ENCODE measurements at regions not wholly inside any gene's neighbourhood (a gene's known extent, or its start where the extent isn't known, plus 50 kb on each side); places are given as distances from the start of the nearest gene placed in this dataset.

DNA sequence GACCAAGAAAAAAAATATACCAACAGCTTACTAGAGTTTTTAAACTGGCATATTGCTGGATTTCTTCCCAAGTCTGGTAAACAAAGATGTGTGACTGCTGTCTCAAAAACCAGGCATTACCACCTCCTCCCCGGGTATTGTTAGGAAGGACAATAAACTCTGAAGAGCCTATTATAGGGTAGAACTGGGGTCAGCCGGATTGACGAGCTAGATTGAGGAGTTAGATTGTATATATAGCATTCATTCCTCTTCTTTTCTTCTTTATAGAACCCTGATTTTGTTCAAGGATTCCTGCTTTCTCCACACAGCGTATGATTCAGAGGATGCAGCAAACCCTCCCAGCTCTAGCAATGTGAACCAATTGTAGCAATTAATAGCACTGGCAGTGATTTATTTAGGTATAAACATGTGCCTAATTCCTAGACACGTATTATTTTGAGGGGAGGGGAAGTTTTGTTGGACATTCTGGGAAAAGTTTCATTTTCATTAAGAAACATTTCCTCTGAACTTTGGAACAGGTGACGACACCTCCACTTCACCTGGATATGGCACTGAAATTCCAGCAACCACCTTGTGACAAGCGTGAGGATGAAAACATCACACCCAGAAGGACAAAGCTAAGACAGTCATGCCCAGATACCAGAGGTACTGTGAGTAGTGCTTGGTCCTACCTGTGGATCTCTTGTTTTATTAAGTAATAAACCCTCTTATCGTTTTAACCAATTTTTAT, 679.4 kb upstream of the KIRREL3 start:
- no peaks in the 10 kb centered on the region for H3K36me3 Mint-ChIP-seq (ENCODE audit: low read depth)
- H3K27ac Mint-ChIP-seq (ENCODE audit: unreplicated experiment): no peak overlapping the region
- peaks cover 12% of the 10 kb centered on the region for H3K27me3 Mint-ChIP-seq (ENCODE audit: low read depth)
- no peak for DNase-seq (ENCODE audit: low spot score)
- no peak overlapping the region for H3K4me3 Mint-ChIP-seq (ENCODE audit: unreplicated experiment)
- TF ChIP-seq, protein P1, sequence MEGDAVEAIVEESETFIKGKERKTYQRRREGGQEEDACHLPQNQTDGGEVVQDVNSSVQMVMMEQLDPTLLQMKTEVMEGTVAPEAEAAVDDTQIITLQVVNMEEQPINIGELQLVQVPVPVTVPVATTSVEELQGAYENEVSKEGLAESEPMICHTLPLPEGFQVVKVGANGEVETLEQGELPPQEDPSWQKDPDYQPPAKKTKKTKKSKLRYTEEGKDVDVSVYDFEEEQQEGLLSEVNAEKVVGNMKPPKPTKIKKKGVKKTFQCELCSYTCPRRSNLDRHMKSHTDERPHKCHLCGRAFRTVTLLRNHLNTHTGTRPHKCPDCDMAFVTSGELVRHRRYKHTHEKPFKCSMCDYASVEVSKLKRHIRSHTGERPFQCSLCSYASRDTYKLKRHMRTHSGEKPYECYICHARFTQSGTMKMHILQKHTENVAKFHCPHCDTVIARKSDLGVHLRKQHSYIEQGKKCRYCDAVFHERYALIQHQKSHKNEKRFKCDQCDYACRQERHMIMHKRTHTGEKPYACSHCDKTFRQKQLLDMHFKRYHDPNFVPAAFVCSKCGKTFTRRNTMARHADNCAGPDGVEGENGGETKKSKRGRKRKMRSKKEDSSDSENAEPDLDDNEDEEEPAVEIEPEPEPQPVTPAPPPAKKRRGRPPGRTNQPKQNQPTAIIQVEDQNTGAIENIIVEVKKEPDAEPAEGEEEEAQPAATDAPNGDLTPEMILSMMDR (IDR thresholded peaks at IDR 0.05): no peak
- no peaks in the 10 kb centered on the region for H3K4me1 Mint-ChIP-seq (ENCODE audit: low read depth)
- no peaks in the 10 kb centered on the region for H3K9me3 Mint-ChIP-seq (ENCODE audit: low read depth)

DNA sequence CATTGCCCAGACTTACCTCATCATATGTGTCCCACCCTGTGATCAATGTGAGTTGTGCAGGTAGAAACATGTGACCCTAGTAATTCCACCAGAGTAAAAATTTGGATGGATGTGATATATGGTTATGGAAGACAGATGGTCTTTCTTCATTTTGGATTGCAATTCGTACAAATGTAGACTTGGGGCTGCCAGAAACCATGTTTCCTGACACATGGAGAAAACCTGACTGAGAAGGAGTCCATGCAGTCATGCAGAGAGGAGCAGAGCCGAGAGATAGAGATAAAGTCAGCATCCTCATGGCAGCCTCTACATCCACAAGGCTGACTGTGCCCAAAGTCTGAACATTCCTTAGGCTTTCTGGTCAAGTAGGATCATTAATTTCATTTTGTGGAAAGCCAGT, 678.1 kb upstream of the KIRREL3 start:
- H3K27ac Mint-ChIP-seq (ENCODE audit: unreplicated experiment): no peak overlapping the region
- H3K4me1 Mint-ChIP-seq (ENCODE audit: low read depth): no peaks in the 10 kb centered on the region
- no peak for DNase-seq (ENCODE audit: low spot score)
- no peak overlapping the region for H3K4me3 Mint-ChIP-seq (ENCODE audit: unreplicated experiment)
- H3K27me3 Mint-ChIP-seq (ENCODE audit: low read depth): peaks cover 12% of the 10 kb centered on the region
- no peaks in the 10 kb centered on the region for H3K9me3 Mint-ChIP-seq (ENCODE audit: low read depth)
- H3K36me3 Mint-ChIP-seq (ENCODE audit: low read depth): no peaks in the 10 kb centered on the region
- TF ChIP-seq, protein P1 (IDR thresholded peaks at IDR 0.05): no peak

GRCh38 chr11:127677660-127678425, 677.3 kb upstream of the KIRREL3 start:
- TF ChIP-seq, protein P1 (IDR thresholded peaks at IDR 0.05): no peak
- Mint-ChIP-seq H3K27ac (ENCODE audit: unreplicated experiment) (no peak overlapping the region), H3K36me3 (ENCODE audit: low read depth) (no peaks in the 10 kb centered on the region), H3K9me3 (ENCODE audit: low read depth) (no peaks in the 10 kb centered on the region), H3K4me3 (ENCODE audit: unreplicated experiment) (no peak overlapping the region), H3K27me3 (ENCODE audit: low read depth) (peaks cover 15% of the 10 kb centered on the region), H3K4me1 (ENCODE audit: low read depth) (no peaks in the 10 kb centered on the region)
- DNase-seq (ENCODE audit: low spot score): no peak

GRCh38 chr11:127675581-127675980, 675.0 kb upstream of the KIRREL3 start:
- TF ChIP-seq, protein P1 (IDR thresholded peaks at IDR 0.05): no peak
- H3K9me3 Mint-ChIP-seq (ENCODE audit: low read depth): no peaks in the 10 kb centered on the region
- H3K27me3 Mint-ChIP-seq (ENCODE audit: low read depth): peaks cover 22% of the 10 kb centered on the region
- H3K36me3 Mint-ChIP-seq (ENCODE audit: low read depth): no peaks in the 10 kb centered on the region
- no peak overlapping the region for H3K4me3 Mint-ChIP-seq (ENCODE audit: unreplicated experiment)
- DNase-seq (ENCODE audit: low spot score): no peak
- H3K27ac Mint-ChIP-seq (ENCODE audit: unreplicated experiment): no peak overlapping the region
- no peaks in the 10 kb centered on the region for H3K4me1 Mint-ChIP-seq (ENCODE audit: low read depth)

- TF ChIP-seq, protein P1 (IDR thresholded peaks at IDR 0.05): no peak
- DNase-seq (ENCODE audit: low spot score): no peak
- Mint-ChIP-seq H3K27ac (ENCODE audit: unreplicated experiment) (no peak overlapping the region), H3K4me3 (ENCODE audit: unreplicated experiment) (no peak overlapping the region), H3K36me3 (ENCODE audit: low read depth) (no peaks in the 10 kb centered on the region), H3K9me3 (ENCODE audit: low read depth) (no peaks in the 10 kb centered on the region), H3K4me1 (ENCODE audit: low read depth) (no peaks in the 10 kb centered on the region), H3K27me3 (ENCODE audit: low read depth) (peaks cover 22% of the 10 kb centered on the region)
Measured at GRCh38 chr11:127674754-127675153, 674.2 kb upstream of the KIRREL3 start.
